ENCODE measurements at regions not wholly inside any gene's neighbourhood (a gene's known extent, or its start where the extent isn't known, plus 50 kb on each side); places are given as distances from the start of the nearest gene placed in this dataset.

DNA sequence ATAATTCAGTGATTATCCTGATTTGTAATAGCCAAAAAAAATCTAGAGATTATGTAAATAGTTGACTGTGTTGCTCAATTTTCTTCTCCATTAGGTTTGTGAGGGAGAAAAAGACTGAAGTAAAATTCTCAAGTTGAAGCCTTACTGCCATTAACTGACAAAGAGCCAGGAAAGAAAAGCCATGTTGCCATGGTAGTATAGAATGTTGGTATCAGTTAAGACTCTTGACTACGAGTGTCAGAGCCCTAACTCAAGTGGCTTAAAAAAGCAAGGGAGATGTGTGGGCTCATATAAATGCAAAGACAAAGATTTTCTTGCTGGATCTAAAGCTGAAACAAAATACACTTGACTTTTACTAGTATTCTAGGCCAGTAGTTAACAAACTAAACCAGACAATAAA is 571.7 kb downstream of the KCTD16 start:
- DNase-seq = no peak
- Mint-ChIP-seq H3K9me3 (peaks cover 3 to 25% (median 8%) of the 10 kb centered on the region in 7 donors), H3K4me3 (no peak overlapping the region), H3K27ac (no peak overlapping the region), H3K36me3 (no peaks in the 10 kb centered on the region), H3K27me3 (no peaks in the 10 kb centered on the region), H3K4me1 (peaks cover 0 to 6% (median 0%) of the 10 kb centered on the region in 4 donors)
- no peak overlapping the region for H3K4me3 ChIP-seq (ENCODE audit: low read depth, low read length)
- H3K9me3 ChIP-seq (ENCODE audit: control insufficient read depth in 2 of 2, low read length in 2 of 2) = peaks cover 0 to 8% of the 10 kb centered on the region in 2 experiments
- ATAC-seq (ENCODE audit: low read depth in 2 of 2) = no peak
- no peaks in the 10 kb centered on the region for H3K27me3 ChIP-seq (ENCODE audit: control insufficient read depth, insufficient read depth, low read length)
- H3K27ac ChIP-seq (ENCODE audit: insufficient read depth, low read length, poor library complexity, severe bottlenecking) = no peak overlapping the region
- H3K4me1 ChIP-seq (ENCODE audit: control insufficient read depth, insufficient read depth, low read length, poor library complexity, severe bottlenecking) = no peaks in the 10 kb centered on the region
- H3K36me3 ChIP-seq (ENCODE audit: control insufficient read depth, insufficient read depth, low read length) = no peaks in the 10 kb centered on the region

DNA sequence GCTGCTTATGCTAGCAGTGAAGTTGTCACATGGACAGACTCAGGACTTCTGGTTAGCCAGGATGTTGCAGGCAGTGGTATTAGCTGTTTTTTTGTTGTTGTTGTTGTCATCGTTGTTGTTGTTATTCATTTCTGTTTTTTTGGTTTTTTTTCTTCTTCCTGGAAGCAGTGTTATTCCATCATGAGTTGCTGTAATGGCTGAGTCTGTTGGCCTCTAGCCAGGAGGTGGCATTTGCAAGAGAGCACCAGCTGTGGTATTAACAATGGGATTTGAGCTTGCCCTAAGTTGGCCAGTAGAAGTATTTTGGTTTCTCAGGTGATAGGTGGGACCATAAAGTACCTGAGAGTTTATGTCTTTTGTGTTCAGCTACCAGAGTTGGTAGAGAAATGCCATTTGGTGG is 561.1 kb downstream of the KCTD16 start:
- Histone ChIP-seq H3K4me3 (ENCODE audit: low read depth, low read length) (no peak overlapping the region), H3K9me3 (ENCODE audit: control insufficient read depth in 2 of 2, low read length in 2 of 2) (no peaks in the 10 kb centered on the region), H3K27me3 (ENCODE audit: control insufficient read depth, insufficient read depth, low read length) (no peaks in the 10 kb centered on the region), H3K27ac (ENCODE audit: insufficient read depth, low read length, poor library complexity, severe bottlenecking) (no peak overlapping the region), H3K36me3 (ENCODE audit: control insufficient read depth, insufficient read depth, low read length) (no peaks in the 10 kb centered on the region), H3K4me1 (ENCODE audit: control insufficient read depth, insufficient read depth, low read length, poor library complexity, severe bottlenecking) (no peaks in the 10 kb centered on the region)
- ATAC-seq (ENCODE audit: low read depth in 2 of 2) (no peak), DNase-seq (no peak)
- no peaks in the 10 kb centered on the region for H3K4me1 Mint-ChIP-seq
- peaks cover 4 to 23% (median 15%) of the 10 kb centered on the region in 7 donors for H3K9me3 Mint-ChIP-seq
- H3K36me3 Mint-ChIP-seq = no peaks in the 10 kb centered on the region
- H3K27me3 Mint-ChIP-seq = no peaks in the 10 kb centered on the region
- no peak overlapping the region for H3K27ac Mint-ChIP-seq
- no peak overlapping the region for H3K4me3 Mint-ChIP-seq

DNA sequence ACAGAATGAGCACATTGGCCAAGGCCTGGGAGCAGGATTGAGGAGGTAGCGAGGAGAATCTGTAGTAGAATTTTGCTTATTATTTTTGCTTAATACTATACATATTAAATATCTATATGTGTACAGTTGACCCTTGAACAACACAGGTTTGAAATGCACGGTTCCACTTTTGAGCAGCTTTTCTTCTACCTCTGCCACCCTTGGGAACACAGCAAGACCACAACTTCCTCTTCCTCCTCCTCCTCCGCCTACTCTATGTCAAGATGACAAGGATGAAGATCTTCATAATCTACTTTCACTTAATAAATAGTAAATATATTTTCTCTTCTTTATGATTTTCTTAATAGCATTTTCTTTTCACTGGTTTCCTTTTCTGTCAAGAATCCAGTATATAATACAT is 541.4 kb downstream of the KCTD16 start:
- no peak overlapping the region for H3K27ac ChIP-seq (ENCODE audit: insufficient read depth, low read length, poor library complexity, severe bottlenecking)
- no peaks in the 10 kb centered on the region for H3K4me1 ChIP-seq (ENCODE audit: control insufficient read depth, insufficient read depth, low read length, poor library complexity, severe bottlenecking)
- no peak overlapping the region for H3K4me3 Mint-ChIP-seq
- DNase-seq (no peak), ATAC-seq (ENCODE audit: low read depth in 2 of 2) (no peak)
- no peaks in the 10 kb centered on the region for H3K9me3 ChIP-seq (ENCODE audit: control insufficient read depth in 2 of 2, low read length in 2 of 2)
- no peaks in the 10 kb centered on the region for H3K36me3 ChIP-seq (ENCODE audit: control insufficient read depth, insufficient read depth, low read length)
- no peak overlapping the region for H3K27ac Mint-ChIP-seq
- no peak overlapping the region for H3K4me3 ChIP-seq (ENCODE audit: low read depth, low read length)
- peaks cover 0 to 18% (median 3%) of the 10 kb centered on the region in 7 donors for H3K9me3 Mint-ChIP-seq
- H3K27me3 Mint-ChIP-seq = peaks cover 5% of the 10 kb centered on the region
- H3K27me3 ChIP-seq (ENCODE audit: control insufficient read depth, insufficient read depth, low read length) = no peaks in the 10 kb centered on the region
- no peaks in the 10 kb centered on the region for H3K36me3 Mint-ChIP-seq
- no peaks in the 10 kb centered on the region for H3K4me1 Mint-ChIP-seq

DNA sequence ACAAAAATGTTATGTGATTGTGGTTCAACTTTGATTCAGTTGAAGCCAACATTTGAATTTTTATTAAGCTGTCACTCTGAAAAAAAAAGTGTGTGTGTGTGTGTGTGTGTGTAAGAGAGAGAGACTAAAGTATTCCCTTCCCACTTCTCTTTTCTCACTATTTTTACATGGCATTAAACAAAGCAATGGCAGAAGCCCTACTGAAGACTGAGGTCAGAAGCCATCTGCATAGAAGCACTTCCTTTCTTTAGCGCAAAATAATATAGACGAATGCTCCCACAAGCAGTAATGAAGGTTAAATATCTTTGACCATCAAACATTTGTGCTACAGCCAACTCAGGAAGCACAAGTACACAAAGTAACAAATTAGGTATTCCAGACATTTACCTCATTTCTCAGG is 540.5 kb downstream of the KCTD16 start:
- no peak for DNase-seq
- peaks cover 0 to 18% (median 3%) of the 10 kb centered on the region in 7 donors for H3K9me3 Mint-ChIP-seq
- no peak overlapping the region for H3K27ac ChIP-seq (ENCODE audit: insufficient read depth, low read length, poor library complexity, severe bottlenecking)
- H3K36me3 ChIP-seq (ENCODE audit: control insufficient read depth, insufficient read depth, low read length) = no peaks in the 10 kb centered on the region
- no peak overlapping the region for H3K27ac Mint-ChIP-seq
- no peaks in the 10 kb centered on the region for H3K9me3 ChIP-seq (ENCODE audit: control insufficient read depth in 2 of 2, low read length in 2 of 2)
- no peak overlapping the region for H3K4me3 Mint-ChIP-seq
- ATAC-seq (ENCODE audit: low read depth in 2 of 2) = no peak
- H3K36me3 Mint-ChIP-seq = no peaks in the 10 kb centered on the region
- no peak overlapping the region for H3K4me3 ChIP-seq (ENCODE audit: low read depth, low read length)
- peaks cover 5% of the 10 kb centered on the region for H3K27me3 Mint-ChIP-seq
- H3K4me1 Mint-ChIP-seq = no peaks in the 10 kb centered on the region
- H3K27me3 ChIP-seq (ENCODE audit: control insufficient read depth, insufficient read depth, low read length) = no peaks in the 10 kb centered on the region
- no peaks in the 10 kb centered on the region for H3K4me1 ChIP-seq (ENCODE audit: control insufficient read depth, insufficient read depth, low read length, poor library complexity, severe bottlenecking)

DNA sequence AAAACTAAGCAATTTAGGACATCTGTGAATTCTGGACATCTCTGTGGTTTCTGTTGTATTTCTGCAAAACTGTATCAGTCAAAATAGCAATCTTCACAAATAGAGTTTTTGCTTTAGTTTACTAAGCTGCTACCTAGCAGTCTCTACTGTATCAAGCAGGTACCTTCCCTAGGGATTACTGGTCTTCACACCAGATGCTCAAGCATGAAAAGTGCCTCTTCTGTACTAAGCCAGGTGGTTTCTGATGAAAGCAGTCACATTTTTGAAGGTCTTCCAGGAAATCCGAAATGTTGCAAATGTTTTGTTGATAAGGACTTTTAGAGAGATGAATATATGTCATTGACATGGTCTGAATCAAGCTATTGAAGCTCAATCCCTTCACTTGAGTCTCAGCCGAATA is 540.0 kb downstream of the KCTD16 start:
- Histone ChIP-seq H3K4me1 (ENCODE audit: control insufficient read depth, insufficient read depth, low read length, poor library complexity, severe bottlenecking) (no peaks in the 10 kb centered on the region), H3K36me3 (ENCODE audit: control insufficient read depth, insufficient read depth, low read length) (no peaks in the 10 kb centered on the region), H3K4me3 (ENCODE audit: low read depth, low read length) (no peak overlapping the region), H3K27ac (ENCODE audit: insufficient read depth, low read length, poor library complexity, severe bottlenecking) (no peak overlapping the region), H3K9me3 (ENCODE audit: control insufficient read depth in 2 of 2, low read length in 2 of 2) (no peaks in the 10 kb centered on the region), H3K27me3 (ENCODE audit: control insufficient read depth, insufficient read depth, low read length) (no peaks in the 10 kb centered on the region)
- no peak for DNase-seq
- peaks cover 5% of the 10 kb centered on the region for H3K27me3 Mint-ChIP-seq
- ATAC-seq (ENCODE audit: low read depth in 2 of 2) = no peak
- no peak overlapping the region for H3K27ac Mint-ChIP-seq
- H3K4me1 Mint-ChIP-seq = no peaks in the 10 kb centered on the region
- H3K36me3 Mint-ChIP-seq = no peaks in the 10 kb centered on the region
- H3K4me3 Mint-ChIP-seq = no peak overlapping the region
- peaks cover 0 to 18% (median 3%) of the 10 kb centered on the region in 7 donors for H3K9me3 Mint-ChIP-seq

DNA sequence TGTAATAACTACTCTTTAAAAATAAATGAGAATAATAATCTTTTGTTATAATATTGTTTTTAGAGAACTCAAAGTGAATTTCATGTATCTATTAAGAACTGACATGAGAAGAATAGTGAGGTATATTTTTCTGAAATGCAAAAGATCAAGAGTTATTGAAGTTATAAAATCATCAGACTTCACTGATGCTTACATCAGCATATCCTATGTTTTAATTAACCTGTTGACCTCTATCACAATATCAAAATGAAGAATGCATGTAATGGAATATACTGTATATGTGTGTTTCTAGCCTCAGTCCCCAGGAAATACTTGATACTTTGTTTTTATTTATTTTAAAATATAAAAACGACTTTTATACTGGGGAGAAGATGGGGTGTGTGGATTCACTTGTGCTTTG is 533.1 kb downstream of the KCTD16 start:
- no peak for DNase-seq
- H3K27me3 ChIP-seq (ENCODE audit: control insufficient read depth, insufficient read depth, low read length) = no peaks in the 10 kb centered on the region
- Mint-ChIP-seq H3K27me3 (no peaks in the 10 kb centered on the region), H3K9me3 (peaks cover 0 to 7% (median 3%) of the 10 kb centered on the region in 7 donors), H3K27ac (no peak overlapping the region), H3K4me3 (no peak overlapping the region), H3K4me1 (no peaks in the 10 kb centered on the region), H3K36me3 (no peaks in the 10 kb centered on the region)
- no peak for ATAC-seq (ENCODE audit: low read depth in 2 of 2)
- H3K4me3 ChIP-seq (ENCODE audit: low read depth, low read length) = no peak overlapping the region
- no peaks in the 10 kb centered on the region for H3K9me3 ChIP-seq (ENCODE audit: control insufficient read depth in 2 of 2, low read length in 2 of 2)
- no peak overlapping the region for H3K27ac ChIP-seq (ENCODE audit: insufficient read depth, low read length, poor library complexity, severe bottlenecking)
- no peaks in the 10 kb centered on the region for H3K4me1 ChIP-seq (ENCODE audit: control insufficient read depth, insufficient read depth, low read length, poor library complexity, severe bottlenecking)
- H3K36me3 ChIP-seq (ENCODE audit: control insufficient read depth, insufficient read depth, low read length) = no peaks in the 10 kb centered on the region

DNA sequence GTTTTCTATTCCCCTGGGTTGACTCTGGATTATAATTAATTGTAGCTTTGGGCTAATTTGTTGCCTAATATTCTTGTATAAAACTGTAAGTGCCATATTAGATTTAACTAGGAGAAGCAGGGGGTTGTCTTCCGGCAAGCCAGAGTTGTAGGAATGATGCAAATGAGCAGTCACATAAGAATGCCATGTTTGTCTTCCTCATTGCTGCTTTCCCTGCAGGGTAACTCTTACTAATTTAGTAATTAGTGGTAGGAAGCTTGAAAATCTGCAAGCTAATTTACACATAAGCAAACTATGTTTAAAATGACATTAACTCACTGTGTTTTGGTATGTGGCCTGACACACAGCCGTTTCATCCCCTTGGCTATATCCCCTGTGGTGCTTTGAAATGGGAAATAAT is 527.8 kb downstream of the KCTD16 start:
- no peak overlapping the region for H3K27ac Mint-ChIP-seq

DNA sequence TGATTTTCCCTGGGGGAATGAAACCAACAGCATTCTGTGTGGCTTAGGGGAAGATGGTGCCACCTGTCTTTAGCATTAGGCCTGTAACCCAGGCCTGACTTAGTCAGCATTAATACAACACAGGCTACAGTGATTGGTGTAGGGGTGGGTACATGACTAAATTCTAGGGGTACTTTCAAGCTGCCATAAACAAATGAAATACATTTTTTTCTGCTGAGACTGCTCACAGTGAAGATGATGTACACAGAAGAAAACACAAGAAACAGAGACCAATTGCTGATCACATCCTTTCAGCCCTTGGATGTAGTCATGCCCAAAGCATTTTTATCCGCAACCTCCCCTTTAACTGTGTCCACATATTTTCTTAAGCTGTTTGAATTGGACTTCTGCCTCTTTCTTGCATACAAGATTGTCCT is 527.2 kb downstream of the KCTD16 start:
- H3K4me1 Mint-ChIP-seq = no peaks in the 10 kb centered on the region
- H3K9me3 Mint-ChIP-seq = peaks cover 0 to 5% (median 3%) of the 10 kb centered on the region in 7 donors
- no peak overlapping the region for H3K4me3 Mint-ChIP-seq
- Histone ChIP-seq H3K27ac (ENCODE audit: insufficient read depth, low read length, poor library complexity, severe bottlenecking) (no peak overlapping the region), H3K36me3 (ENCODE audit: control insufficient read depth, insufficient read depth, low read length) (no peaks in the 10 kb centered on the region), H3K27me3 (ENCODE audit: control insufficient read depth, insufficient read depth, low read length) (no peaks in the 10 kb centered on the region), H3K9me3 (ENCODE audit: control insufficient read depth in 2 of 2, low read length in 2 of 2) (no peaks in the 10 kb centered on the region), H3K4me1 (ENCODE audit: control insufficient read depth, insufficient read depth, low read length, poor library complexity, severe bottlenecking) (no peaks in the 10 kb centered on the region), H3K4me3 (ENCODE audit: low read depth, low read length) (no peak overlapping the region)
- DNase-seq (no peak), ATAC-seq (ENCODE audit: low read depth in 2 of 2) (no peak)
- H3K27me3 Mint-ChIP-seq = peaks cover 4% of the 10 kb centered on the region
- no peaks in the 10 kb centered on the region for H3K36me3 Mint-ChIP-seq
- H3K27ac Mint-ChIP-seq = no peak overlapping the region

More for the DNA sequence above, 527.8 kb downstream of the KCTD16 start:
- ATAC-seq (ENCODE audit: low read depth in 2 of 2) (no peak), DNase-seq (no peak)
- Histone ChIP-seq H3K9me3 (ENCODE audit: control insufficient read depth in 2 of 2, low read length in 2 of 2) (no peaks in the 10 kb centered on the region), H3K4me3 (ENCODE audit: low read depth, low read length) (no peak overlapping the region), H3K27me3 (ENCODE audit: control insufficient read depth, insufficient read depth, low read length) (no peaks in the 10 kb centered on the region), H3K27ac (ENCODE audit: insufficient read depth, low read length, poor library complexity, severe bottlenecking) (no peak overlapping the region), H3K36me3 (ENCODE audit: control insufficient read depth, insufficient read depth, low read length) (no peaks in the 10 kb centered on the region), H3K4me1 (ENCODE audit: control insufficient read depth, insufficient read depth, low read length, poor library complexity, severe bottlenecking) (no peaks in the 10 kb centered on the region)
- peaks cover 0 to 7% (median 3%) of the 10 kb centered on the region in 7 donors for H3K9me3 Mint-ChIP-seq
- no peaks in the 10 kb centered on the region for H3K27me3 Mint-ChIP-seq
- no peaks in the 10 kb centered on the region for H3K4me1 Mint-ChIP-seq
- H3K4me3 Mint-ChIP-seq = no peak overlapping the region
- H3K36me3 Mint-ChIP-seq = no peaks in the 10 kb centered on the region
